ENCODE measurements at regions not wholly inside any gene's neighbourhood (a gene's known extent, or its start where the extent isn't known, plus 50 kb on each side); places are given as distances from the start of the nearest gene placed in this dataset.

GRCh38 chr11:10394229-10395101, 60.6 kb upstream of the AMPD3 start:
- H3K4me1 ChIP-seq (ENCODE audit: insufficient read depth, insufficient read length), result peaks cover 5% of the 10 kb centered on the region

GRCh38 chr11:10395166-10395897, 59.7 kb upstream of the AMPD3 start:
- H3K4me3 ChIP-seq (ENCODE audit: insufficient read length, low read depth), result no peak overlapping the region
- peaks cover 5% of the 10 kb centered on the region; the same call in 1 of the 2 replicates for H3K9me3 ChIP-seq (ENCODE audit: insufficient read depth, low read length)
- no peaks in the 10 kb centered on the region for H3K36me3 ChIP-seq (ENCODE audit: insufficient read depth, insufficient read length, low read length)
- no peak for TF ChIP-seq SUZ12 (IDR thresholded peaks at IDR 0.05; ENCODE audit: extremely low read depth, insufficient read depth, insufficient read length)
- TF ChIP-seq ZNF274 (IDR thresholded peaks at IDR 0.05; ENCODE audit: low read depth, low read length), result no peak
- TF ChIP-seq YY1 (IDR thresholded peaks at IDR 0.05; ENCODE audit: insufficient read depth, insufficient read length), result no peak
- DNase-seq (ENCODE audit: low read depth, low spot score), result no peak
- H3K27me3 ChIP-seq (ENCODE audit: insufficient read depth, insufficient read length), result no peaks in the 10 kb centered on the region
- peaks cover 5% of the 10 kb centered on the region for H3K4me1 ChIP-seq (ENCODE audit: insufficient read depth, insufficient read length)
- no peak overlapping the region for H3K9ac ChIP-seq (ENCODE audit: insufficient read length, low read depth)

More at GRCh38 chr11:10394229-10395101, 60.6 kb upstream of the AMPD3 start:
- TF ChIP-seq YY1 (IDR thresholded peaks at IDR 0.05; ENCODE audit: insufficient read depth, insufficient read length) (no peak), SUZ12 (IDR thresholded peaks at IDR 0.05; ENCODE audit: extremely low read depth, insufficient read depth, insufficient read length) (no peak), ZNF274 (IDR thresholded peaks at IDR 0.05; ENCODE audit: low read depth, low read length) (no peak)
- Histone ChIP-seq H3K36me3 (ENCODE audit: insufficient read depth, insufficient read length, low read length) (no peaks in the 10 kb centered on the region), H3K4me3 (ENCODE audit: insufficient read length, low read depth) (no peak overlapping the region), H3K9me3 (ENCODE audit: insufficient read depth, low read length) (peaks cover 8% of the 10 kb centered on the region; the same call in 1 of the 2 replicates), H3K9ac (ENCODE audit: insufficient read length, low read depth) (no peak overlapping the region), H3K27me3 (ENCODE audit: insufficient read depth, insufficient read length) (no peaks in the 10 kb centered on the region)
- DNase-seq (ENCODE audit: low read depth, low spot score), result no peak

- H3K9ac ChIP-seq (ENCODE audit: insufficient read length, low read depth), result no peak overlapping the region
- no peak for TF ChIP-seq SUZ12 (IDR thresholded peaks at IDR 0.05; ENCODE audit: extremely low read depth, insufficient read depth, insufficient read length)
- no peak for TF ChIP-seq YY1 (IDR thresholded peaks at IDR 0.05; ENCODE audit: insufficient read depth, insufficient read length)
- no peak for TF ChIP-seq ZNF274 (IDR thresholded peaks at IDR 0.05; ENCODE audit: low read depth, low read length)
- DNase-seq (ENCODE audit: low read depth, low spot score), result no peak
These were observed 58.3 kb upstream of the AMPD3 start for GRCh38 chr11:10396771-10397170.

GRCh38 chr11:10397226-10397987, 57.7 kb upstream of the AMPD3 start:
- no peak for TF ChIP-seq ZNF274 (IDR thresholded peaks at IDR 0.05; ENCODE audit: low read depth, low read length)
- no peak for TF ChIP-seq YY1 (IDR thresholded peaks at IDR 0.05; ENCODE audit: insufficient read depth, insufficient read length)
- TF ChIP-seq SUZ12 (IDR thresholded peaks at IDR 0.05; ENCODE audit: extremely low read depth, insufficient read depth, insufficient read length), result no peak
- no peak overlapping the region for H3K4me3 ChIP-seq (ENCODE audit: insufficient read length, low read depth)
- H3K9me3 ChIP-seq (ENCODE audit: insufficient read depth, low read length), result no peaks in the 10 kb centered on the region; the same call in 1 of the 2 replicates
- peaks cover 5% of the 10 kb centered on the region for H3K4me1 ChIP-seq (ENCODE audit: insufficient read depth, insufficient read length)
- no peak overlapping the region for H3K9ac ChIP-seq (ENCODE audit: insufficient read length, low read depth)
- H3K27me3 ChIP-seq (ENCODE audit: insufficient read depth, insufficient read length), result no peaks in the 10 kb centered on the region
- no peaks in the 10 kb centered on the region for H3K36me3 ChIP-seq (ENCODE audit: insufficient read depth, insufficient read length, low read length)
- DNase-seq (ENCODE audit: low read depth, low spot score), result no peak

More at GRCh38 chr11:10396771-10397170, 58.3 kb upstream of the AMPD3 start:
- H3K27me3 ChIP-seq (ENCODE audit: insufficient read depth, insufficient read length), result no peaks in the 10 kb centered on the region
- H3K36me3 ChIP-seq (ENCODE audit: insufficient read depth, insufficient read length, low read length), result no peaks in the 10 kb centered on the region
- H3K4me1 ChIP-seq (ENCODE audit: insufficient read depth, insufficient read length), result peaks cover 5% of the 10 kb centered on the region
- no peaks in the 10 kb centered on the region; the same call in 1 of the 2 replicates for H3K9me3 ChIP-seq (ENCODE audit: insufficient read depth, low read length)
- H3K4me3 ChIP-seq (ENCODE audit: insufficient read length, low read depth), result no peak overlapping the region

- Histone ChIP-seq H3K4me1 (ENCODE audit: insufficient read depth, insufficient read length) (peaks cover 5% of the 10 kb centered on the region), H3K27me3 (ENCODE audit: insufficient read depth, insufficient read length) (no peaks in the 10 kb centered on the region), H3K4me3 (ENCODE audit: insufficient read length, low read depth) (no peak overlapping the region), H3K9ac (ENCODE audit: insufficient read length, low read depth) (no peak overlapping the region), H3K36me3 (ENCODE audit: insufficient read depth, insufficient read length, low read length) (no peaks in the 10 kb centered on the region), H3K9me3 (ENCODE audit: insufficient read depth, low read length) (no peaks in the 10 kb centered on the region)
- TF ChIP-seq SUZ12 (IDR thresholded peaks at IDR 0.05; ENCODE audit: extremely low read depth, insufficient read depth, insufficient read length), result no peak
- no peak for DNase-seq (ENCODE audit: low read depth, low spot score)
These were observed 56.5 kb upstream of the AMPD3 start for GRCh38 chr11:10398525-10398924.

- no peak overlapping the region for H3K4me3 ChIP-seq (ENCODE audit: insufficient read length, low read depth)
- no peaks in the 10 kb centered on the region for H3K9me3 ChIP-seq (ENCODE audit: insufficient read depth, low read length)
- H3K4me1 ChIP-seq (ENCODE audit: insufficient read depth, insufficient read length), result peaks cover 5% of the 10 kb centered on the region
- H3K36me3 ChIP-seq (ENCODE audit: insufficient read depth, insufficient read length, low read length), result no peaks in the 10 kb centered on the region
- TF ChIP-seq ZNF274 (IDR thresholded peaks at IDR 0.05; ENCODE audit: low read depth, low read length), result no peak
- no peak for TF ChIP-seq SUZ12 (IDR thresholded peaks at IDR 0.05; ENCODE audit: extremely low read depth, insufficient read depth, insufficient read length)
- TF ChIP-seq YY1 (IDR thresholded peaks at IDR 0.05; ENCODE audit: insufficient read depth, insufficient read length), result no peak
- no peak for DNase-seq (ENCODE audit: low read depth, low spot score)
- H3K9ac ChIP-seq (ENCODE audit: insufficient read length, low read depth), result no peak overlapping the region
- no peaks in the 10 kb centered on the region for H3K27me3 ChIP-seq (ENCODE audit: insufficient read depth, insufficient read length)
These were observed 54.2 kb upstream of the AMPD3 start for GRCh38 chr11:10400856-10401255.
